Astrocyte of the hippocampus (primary cell): ENCODE measurements at regions not wholly inside any gene's neighbourhood (a gene's known extent, or its start where the extent isn't known, plus 50 kb on each side); places are given as distances from the start of the nearest gene placed in this dataset.
A peak's percentile ranks its signal among the peaks of the same experiment; 100 is the strongest.
"Not testable (repeated sequence)": the region's sequence is repeated elsewhere in the genome, so short reads cannot be mapped to it uniquely, and the experiment has no call there.

ENCODE experiments used
- DNase-seq: peaks from one replicate; pipeline ENCODE4 v3.0.0; 2011; ENCODE audit warnings: low read depth, low spot score

DNA sequence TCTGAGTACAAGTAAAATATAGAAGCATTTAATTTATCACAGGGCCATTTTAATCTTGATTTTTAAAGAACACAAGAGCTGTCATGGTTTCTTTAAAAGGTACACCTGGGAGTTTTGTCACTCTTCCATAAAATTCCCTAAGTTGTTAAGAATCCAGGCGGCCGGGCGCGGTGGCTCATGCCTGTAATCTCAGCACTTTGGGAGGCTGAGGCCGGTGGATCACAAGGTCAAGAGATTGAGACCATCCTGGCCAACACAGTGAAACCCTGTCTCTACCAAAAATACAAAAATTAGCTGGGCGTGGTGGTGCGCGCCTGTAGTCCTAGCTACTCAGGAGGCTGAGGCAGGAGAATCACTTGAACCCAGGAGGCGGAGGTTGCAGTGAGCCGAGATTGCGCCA, 278.3 kb downstream of the PCDH17 start:
- not testable (repeated sequence) for DNase-seq

DNA sequence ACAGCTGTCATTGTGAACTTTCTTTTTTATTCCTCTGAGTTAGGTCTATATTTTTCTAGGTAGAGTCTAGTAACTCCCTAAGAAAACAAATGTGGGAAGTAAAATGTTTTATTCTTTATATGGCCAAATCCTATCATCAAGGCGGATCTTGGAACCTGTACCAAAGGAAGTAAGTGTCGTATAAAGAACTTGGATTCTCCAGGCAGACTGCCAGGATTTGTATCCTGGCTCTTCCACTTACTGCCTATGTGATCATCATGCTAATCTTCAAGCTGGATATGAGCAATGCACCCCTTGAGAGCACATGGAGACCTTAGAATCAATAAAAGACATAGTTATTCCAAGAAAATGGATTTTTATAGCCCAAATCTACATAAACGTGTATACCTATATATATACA, 286.5 kb downstream of the PCDH17 start:
- peak; percentile 2 for DNase-seq

DNA sequence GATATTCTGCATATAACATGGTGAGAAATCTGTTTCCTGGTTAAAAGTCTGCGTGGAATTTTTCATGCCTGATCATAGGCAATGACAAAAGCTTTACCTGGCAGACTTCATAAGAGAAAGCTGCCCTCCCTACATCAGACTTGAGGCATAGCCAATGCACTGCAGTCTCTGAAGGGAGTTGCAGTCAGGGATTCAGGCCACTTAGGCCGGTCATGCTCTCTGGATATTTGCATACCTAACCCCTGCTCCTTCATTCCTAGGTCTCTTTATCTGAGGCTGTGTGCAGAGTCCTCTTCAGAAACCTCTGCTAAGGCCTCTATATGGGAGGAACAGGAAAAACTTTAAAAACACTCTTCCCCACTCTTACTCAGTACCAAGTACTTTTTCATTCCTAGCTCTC, 287.4 kb downstream of the PCDH17 start:
- no peak for DNase-seq

DNA sequence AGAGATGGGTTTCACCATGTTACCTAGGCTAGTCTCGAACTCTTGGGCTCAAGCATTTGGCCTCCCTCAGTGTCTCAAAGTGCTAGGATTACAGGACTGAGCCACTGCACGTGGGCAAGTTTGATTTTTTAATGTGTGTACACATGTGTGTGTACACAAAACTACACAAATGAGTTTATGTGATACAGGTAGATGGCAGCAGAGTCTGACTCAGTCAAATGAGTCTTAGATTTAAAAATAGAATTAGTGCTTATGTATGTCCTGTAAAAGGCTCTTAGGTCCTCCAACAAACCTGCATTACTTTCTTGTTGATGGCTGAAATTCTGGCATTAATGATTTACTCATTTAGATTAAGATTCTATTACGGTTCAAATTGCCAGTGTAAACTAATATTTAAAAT, 293.7 kb downstream of the PCDH17 start:
- peak; percentile 10 for DNase-seq

DNA sequence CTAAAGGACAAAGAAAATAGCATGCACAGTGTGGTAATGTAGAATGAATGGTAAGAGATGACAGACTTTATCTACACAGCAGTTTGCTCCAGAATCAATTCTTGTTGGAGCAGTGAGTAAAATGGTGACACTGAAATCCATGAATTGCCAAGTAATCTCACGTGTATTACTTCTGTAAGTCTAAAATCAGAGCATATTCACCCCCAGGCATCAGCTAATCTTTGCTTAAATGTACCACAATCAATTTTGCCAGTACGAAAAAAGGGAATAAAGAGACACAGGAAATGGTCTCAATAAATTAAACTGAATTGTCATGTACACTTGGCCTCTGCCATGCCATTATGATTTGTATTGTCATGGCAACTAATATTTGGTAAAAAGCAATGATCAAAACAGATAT, 294.2 kb downstream of the PCDH17 start:
- DNase-seq, result no peak

DNA sequence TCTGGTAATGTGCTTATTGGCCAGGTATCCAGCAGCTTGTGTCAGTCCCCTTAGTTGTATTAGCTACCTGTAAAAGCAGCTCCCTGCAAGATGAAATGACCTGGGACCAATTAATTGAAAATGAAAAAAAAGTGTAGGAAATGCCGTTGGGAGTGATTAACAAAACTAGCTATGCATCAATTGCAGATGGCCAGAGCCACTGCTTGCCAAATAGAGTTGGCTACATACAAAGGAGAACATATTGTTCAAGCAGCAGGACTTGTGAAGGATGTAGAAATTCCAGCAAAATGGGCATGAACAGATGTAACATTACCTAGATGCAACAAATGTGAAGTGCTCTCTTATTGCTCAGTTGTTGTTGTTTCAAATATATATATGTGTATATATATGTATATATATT, 300.5 kb downstream of the PCDH17 start:
- DNase-seq, result no peak

DNA sequence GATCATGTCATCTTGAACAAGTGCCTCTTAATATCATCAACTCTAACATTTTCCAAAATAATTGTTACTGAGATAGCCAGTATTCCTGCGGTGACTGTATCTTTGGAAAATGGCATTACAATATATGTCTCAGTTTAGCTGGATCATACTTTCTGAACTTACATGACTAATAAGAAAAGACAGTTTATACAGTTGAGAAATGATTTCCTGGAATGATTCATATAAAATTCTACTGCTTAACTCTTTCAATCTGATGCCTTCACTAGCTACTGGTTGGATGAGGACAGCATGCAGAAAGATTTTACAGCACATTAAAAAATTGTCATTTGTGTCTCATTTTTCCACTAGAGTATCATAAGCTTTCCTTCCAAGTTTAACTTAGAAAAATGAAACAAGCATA, 302.1 kb downstream of the PCDH17 start:
- DNase-seq, result no peak

DNA sequence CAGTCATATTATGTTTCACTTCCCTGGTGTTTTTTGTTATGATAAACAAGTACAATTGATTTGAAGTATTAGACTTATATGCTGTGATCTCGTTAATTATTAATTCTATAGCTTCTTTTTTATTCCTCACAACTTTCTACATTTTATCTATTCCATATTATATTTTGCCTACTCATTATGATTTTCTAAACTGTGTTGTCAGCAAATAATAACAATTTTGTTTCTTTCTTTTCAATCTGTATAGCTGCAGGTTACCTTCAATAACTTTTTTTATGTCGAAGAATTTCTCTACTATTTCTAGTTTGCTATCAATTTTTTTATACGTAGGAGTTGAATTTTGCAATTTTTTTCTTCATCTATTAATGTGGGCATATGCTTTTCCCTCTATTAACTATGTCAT, 304.4 kb downstream of the PCDH17 start:
- no peak for DNase-seq

DNA sequence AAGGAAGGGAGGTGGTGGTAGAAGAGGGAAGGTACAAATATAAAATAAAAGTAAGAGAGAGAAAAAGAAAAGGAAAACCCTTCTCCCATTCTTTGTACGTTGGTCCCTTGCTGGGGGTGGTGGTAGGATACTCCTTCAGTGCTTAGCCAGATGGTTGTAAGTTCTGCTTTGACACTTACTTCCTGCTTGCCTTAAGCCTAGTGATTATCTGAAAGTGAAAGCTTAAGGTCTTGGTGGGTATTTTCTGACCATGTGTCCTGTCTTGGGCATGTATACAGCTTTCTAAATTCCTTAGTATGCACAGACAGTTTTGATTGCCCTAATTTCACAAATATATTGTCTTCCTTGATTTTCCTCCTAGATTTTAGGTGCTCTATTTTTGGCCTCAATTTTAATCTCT, 314.8 kb downstream of the PCDH17 start:
- DNase-seq, result no peak

DNA sequence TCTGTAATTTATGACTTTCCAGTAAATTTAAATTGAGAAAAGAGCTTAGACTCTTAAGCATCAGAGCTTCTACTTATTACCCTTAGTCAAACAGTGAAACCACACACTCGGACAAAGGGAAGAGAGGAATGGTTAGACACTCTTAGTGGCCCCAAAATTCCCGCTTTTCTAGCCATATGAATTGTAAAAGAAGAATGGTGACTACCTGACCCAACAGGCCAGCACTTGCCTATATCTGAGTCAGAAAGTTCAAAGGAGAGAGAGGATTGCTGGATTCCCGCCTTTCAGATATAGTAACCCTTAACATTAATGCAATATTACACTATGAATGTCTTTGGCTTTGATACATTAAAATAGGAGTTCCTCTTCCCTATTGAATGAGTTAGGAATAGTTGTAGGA, 317.3 kb downstream of the PCDH17 start:
- DNase-seq, result no peak

DNA sequence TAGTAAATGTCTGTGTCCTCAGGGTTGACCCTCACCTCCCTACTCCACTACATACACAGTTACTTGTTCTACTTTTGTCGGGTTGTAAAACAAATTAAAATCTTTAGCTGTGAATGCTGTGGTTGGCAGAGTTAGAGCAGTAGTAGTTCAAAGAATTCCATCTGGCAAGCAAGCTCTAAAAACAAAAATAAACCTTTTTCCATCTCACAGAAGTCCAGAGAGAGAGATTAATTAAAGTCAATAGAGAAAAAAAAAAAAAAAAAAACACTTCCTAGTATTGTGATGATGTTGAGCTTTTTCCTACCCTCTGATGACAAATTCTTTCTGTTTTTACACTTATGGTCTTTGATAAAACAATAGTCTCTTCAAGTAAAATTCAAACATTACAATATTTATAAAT, 338.4 kb downstream of the PCDH17 start:
- DNase-seq, result peak; percentile 33

DNA sequence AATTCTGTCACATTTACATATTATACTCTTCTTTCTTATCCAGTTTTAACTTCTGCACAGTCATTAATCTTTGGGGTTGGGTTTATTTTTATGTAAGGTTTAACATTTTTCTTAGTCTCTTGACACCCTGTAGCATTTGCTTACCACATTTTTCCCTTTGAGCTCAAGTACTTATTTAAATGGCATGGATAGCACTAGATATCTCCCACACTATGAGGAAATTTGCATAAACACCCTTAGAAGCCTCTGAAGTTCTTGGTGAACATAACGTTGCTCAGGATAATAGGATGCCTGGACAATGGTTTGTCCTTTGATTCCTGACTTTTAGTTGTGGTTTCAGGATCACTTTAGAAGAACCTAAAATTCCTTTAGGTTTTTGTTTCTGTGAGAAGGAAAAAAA, 338.9 kb downstream of the PCDH17 start:
- DNase-seq, result no peak

DNA sequence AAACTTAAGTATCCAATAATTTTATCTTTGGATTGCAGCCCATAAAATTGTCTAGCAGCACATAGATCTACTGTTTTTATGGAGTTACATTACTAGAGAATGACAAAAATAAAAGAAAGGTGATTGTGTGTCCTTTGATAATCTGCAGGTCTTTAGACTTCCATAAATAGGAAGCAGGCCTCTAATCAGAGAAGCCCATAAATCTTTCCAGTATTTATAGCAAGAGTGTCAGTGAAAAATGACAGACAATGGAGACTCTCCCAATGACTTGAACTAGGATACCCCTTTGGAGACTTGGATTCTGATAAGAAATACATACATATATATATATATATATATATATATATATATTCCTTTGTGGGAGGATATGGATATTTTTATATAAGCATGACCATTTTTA, 351.2 kb downstream of the PCDH17 start:
- no peak for DNase-seq

DNA sequence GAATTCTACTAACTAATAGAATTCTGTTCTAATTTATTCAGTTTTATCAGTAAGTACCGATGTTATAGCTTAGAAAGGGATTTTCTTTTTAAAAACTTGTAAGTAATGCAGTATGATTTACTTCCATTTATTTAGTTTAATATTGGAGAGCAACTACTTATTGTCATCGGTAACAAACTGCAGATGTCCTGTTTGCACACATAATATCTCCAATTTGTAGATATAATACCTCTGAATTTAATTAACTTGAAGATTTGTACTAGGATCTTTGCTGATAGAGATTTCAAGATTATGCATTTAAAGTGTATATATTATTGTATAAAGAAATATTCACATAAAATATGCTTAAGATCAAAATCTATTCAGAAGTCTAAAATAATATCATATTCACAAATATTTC, 356.7 kb downstream of the PCDH17 start:
- no peak for DNase-seq

DNA sequence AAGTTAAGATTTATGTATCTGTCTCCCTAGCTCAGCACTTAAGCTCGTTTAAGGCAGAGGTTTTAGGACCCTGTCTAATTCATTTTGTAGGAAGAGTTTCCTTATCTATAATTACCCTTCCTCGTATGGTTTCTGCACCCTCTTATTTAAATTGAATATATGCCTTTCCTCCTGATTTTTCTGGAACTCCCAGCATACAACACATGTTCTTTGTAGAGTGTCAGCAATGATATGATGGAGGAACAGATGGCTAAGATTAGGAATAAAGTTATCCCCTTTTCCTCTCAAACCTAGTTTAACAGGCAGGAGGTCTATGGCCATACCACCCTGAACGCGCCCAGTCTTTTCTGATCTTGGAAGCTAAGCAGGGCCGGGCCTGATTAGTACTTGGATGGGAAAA, 359.5 kb downstream of the PCDH17 start:
- DNase-seq, result no peak

DNA sequence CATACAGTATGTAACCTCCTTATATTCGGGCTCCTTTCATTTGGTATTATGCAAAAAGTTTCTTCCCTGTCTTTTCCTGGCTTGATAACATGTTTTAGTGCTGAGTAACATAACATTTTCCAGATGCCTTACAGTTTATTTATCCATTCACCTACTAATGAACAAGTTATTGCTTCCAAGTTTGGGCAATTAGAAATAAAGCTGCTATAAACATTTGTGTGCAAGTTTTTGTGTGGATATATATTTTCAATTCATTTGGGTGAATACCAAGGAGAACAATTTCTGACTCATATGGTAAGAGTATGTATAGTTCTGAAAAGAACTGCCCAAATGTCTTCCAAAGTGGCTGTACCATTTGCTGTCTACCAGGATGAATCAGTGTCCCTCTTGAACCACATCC, 360.9 kb downstream of the PCDH17 start:
- no peak for DNase-seq

DNA sequence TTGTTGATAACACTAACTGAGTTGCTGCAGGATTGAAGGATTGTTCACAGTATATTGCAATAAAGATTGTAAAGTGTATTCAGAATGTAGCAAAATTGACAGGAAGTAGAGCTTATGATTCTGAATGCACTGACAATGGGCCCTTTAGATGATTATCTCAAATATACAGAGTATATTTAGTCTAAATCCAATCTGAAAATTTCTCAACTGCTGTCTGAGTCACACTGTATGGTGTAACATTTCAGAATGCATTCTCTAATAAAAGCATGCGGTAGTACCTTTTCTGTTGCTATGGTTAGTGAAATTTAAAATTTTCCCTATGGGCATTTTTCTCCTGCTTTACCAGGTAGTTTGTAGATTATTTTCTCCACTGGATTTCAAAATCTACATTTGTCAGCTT, 365.2 kb downstream of the PCDH17 start:
- peak; percentile 7 for DNase-seq

DNA sequence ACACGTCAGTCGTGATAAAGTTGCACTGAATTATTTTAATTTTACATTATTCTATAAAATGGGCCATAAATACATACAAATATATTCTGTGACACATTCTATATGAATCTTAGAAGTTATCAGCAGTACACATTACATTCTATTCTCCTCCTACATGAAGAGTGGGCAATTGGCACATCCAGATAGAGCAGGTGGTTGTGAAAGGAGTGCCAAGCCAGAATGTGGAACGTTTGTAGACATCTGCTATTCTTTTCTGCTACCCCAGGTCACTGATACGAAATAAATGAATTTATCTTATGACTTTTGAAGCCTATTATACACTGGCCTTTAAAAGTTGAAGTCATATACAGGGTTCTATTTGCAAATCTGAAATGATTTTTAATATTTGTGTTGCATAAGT, 373.2 kb downstream of the PCDH17 start:
- no peak for DNase-seq

DNA sequence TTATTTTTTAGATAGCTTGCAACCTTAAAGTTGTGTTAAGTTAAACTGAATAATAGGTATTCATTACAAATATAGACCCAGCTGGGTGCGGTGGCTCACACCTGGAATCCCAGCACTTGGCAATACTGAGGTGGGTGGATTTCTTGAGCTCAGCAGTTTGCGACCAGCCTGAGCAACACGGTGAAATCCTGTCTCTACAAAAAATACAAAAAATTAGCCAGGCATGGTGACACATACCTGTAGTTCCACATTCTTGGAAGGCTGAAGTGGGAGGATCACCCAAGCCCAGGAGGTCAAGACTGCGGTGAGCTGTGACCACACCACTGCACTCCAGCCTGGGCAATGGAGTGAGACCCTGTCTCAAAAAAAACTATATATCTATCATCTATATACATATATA, 386.5 kb downstream of the PCDH17 start:
- DNase-seq, result no peak

DNA sequence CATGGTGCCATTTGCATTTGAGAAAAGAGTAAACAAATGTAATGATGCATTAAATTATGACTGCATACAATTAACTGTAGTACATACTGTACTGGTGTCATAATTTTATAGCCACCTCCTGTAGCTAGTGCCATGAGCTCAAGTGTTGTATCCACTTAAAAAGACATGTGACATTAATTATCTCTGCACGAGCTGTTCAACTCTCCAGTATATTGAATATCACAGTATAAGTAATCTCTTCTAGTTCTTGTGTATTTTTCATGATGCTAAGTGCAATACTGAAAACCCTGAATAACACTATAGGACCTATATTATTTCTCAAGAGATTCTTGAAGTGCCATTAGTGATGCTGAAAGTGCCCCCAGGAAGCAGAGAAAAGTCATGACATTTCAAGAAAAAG, 387.3 kb downstream of the PCDH17 start:
- no peak for DNase-seq

DNA sequence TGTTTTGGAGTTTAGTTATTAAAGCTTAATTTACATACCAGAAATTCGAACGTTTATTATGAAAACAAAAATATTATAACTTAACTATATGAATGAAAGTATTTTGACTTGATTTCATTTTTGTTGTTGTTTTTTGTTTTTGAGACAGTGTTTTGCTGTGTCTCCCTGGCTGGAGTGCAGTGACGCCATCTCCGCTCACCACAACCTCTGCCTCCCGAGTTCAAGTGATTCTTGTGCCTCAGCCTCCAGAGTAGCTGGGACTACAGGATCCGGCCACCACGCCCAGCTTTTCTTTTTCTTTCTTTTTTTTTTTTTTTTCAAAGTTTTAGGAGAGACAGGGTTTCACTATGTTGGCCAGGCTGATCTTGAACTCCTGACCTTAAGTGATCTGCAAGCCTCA, 392.6 kb downstream of the PCDH17 start:
- no peak for DNase-seq

DNA sequence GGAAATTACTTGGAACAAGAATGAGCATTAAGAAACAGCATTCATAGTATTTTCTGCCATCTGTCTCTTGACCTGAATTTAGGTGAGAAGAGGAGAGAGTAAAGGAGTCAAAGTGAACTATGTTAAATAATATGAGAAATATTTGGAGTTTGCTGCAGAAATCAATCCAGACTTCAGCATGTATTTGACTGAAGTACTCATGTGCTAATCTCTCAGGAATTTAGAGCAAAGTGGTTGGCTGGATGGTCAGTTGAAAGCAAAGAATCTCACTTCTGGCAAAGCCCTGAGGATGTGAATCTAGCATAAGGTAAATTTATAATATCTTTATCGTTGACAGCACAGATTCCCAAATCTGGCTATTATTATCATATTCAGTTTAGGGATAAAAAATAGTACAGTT, 394.3 kb downstream of the PCDH17 start:
- DNase-seq, result peak; percentile 52

DNA sequence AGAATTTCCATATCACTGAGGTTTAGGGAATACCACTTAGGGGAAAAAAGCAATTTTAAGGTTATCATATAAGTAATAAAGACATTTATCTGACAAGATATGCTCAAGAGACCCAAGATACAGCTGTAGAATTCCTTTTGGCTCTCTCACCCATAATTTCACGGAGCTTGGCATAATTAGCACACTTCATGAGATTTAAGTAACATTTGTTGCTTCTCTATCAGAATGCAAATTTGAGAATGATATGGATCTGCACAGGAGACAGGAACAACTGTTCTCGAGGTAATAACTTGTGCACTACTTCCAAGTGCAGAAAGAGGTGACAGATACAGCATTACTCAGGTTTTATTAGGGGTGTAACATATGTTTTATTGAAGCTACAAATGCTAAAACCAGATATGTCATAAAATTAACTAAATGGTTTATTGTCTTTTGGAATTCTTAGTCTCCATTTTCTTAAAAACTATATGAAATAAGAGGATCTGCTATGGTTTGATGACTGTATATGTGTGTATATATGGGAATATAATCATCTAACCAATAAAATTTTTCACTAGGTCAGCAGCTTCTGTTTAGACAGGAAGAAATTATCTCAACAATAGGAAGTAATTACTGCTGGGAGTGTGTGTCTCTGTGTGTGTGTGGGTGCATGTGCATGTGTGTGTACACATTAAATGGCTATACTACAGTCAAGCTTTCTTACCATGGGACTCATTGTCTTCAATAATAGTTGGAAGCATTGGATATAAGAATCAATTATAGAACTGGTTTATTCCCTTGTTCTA, 401.3 kb downstream of the PCDH17 start:
- no peak for DNase-seq

DNA sequence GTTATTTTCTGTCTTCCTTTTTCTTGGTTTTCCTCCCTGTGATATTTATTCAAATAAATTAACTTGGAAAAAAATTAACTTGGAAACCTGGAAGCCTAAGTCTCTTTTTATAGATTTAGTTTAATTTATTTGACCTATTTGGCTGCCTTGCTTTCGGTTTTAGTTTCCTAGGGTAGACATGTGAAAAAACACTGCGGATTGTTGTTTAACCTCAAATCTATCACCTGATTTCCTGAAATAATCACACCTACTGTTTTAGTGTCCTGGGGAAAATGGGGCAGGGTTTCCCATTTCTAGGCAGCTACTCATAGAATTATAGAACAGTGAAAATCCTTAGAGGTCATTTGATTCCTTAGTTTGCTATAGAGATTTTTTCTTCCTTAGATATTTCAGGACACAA, 412.4 kb downstream of the PCDH17 start:
- no peak for DNase-seq
